Sigmoid colon (tissue), 6 donors: ENCODE measurements at regions not wholly inside any gene's neighbourhood (a gene's known extent, or its start where the extent isn't known, plus 50 kb on each side); places are given as distances from the start of the nearest gene placed in this dataset.

Source experiments
- DNase-seq: peaks from one replicate; pipeline ENCODE4 v3.0.0-alpha.2; 2019
- H3K27ac ChIP-seq, 4 donors: fragments of 200-600 bp; sonication (generic); one replicate each; pipeline ENCODE4 v1.5.1; 2016 to 2019; ENCODE audit warnings: mild to moderate bottlenecking in 1 of 4
- H3K27me3 ChIP-seq, 3 donors: fragments of 200-600 bp; sonication (generic); one replicate each; pipeline ENCODE4 v1.5.1; 2019; ENCODE audit warnings: mild to moderate bottlenecking in 1 of 3
- H3K36me3 ChIP-seq, 4 donors: fragments of 200-600 bp; sonication (generic); one replicate each; pipeline ENCODE4 v1.5.1; 2016 to 2019
- H3K4me1 ChIP-seq, 4 donors: fragments of 200-600 bp; sonication (generic); one replicate each; pipeline ENCODE4 v1.5.1; 2017 to 2019
- H3K4me3 ChIP-seq, 4 donors: fragments of 200-600 bp; sonication (generic); one replicate each; pipeline ENCODE4 v1.5.1; 2017 to 2019; ENCODE audit warnings: mild to moderate bottlenecking in 2 of 4, moderate library complexity in 1 of 4
- H3K9me3 ChIP-seq, 4 donors: fragments of 200-600 bp in 3 of 4; sonication (generic) in 3 of 4; one replicate each; pipeline versions ENCODE4 v1.5.1 to v1.6.1; 2013 to 2019
- EP300 ChIP-seq, 4 donors: sonication (generic); formaldehyde crosslinking; IDR thresholded peaks; one replicate each; pipeline ENCODE4 v1.6.1; 2017; ENCODE audit warnings: antibody characterized with exemption in 4 of 4
- POLR2A ChIP-seq, 2 donors: fragments of 450-650 bp; IDR thresholded peaks; one replicate each; pipeline ENCODE4 v1.6.1; 2016; ENCODE audit warnings: antibody characterized with exemption in 2 of 2, mild to moderate bottlenecking in 2 of 2, moderate library complexity in 2 of 2
- POLR2AphosphoS5 ChIP-seq, 4 donors: sonication (generic); formaldehyde crosslinking; IDR thresholded peaks; one replicate each; pipeline ENCODE4 v1.6.1; 2017; ENCODE audit warnings: antibody characterized with exemption in 4 of 4
- WGBS, 2 donors: extraction: QIAGEN DNeasy Blood & Tissue Kit; methylation state at CpG; one replicate each; pipeline ENCODE4 v1.1.7; 2013; 5-methylcytosine and 5-hydroxymethylcytosine counted together
- intact Hi-C: fragments of 100-400 bp; cut with DNase I; formaldehyde crosslinking; loops from one replicate; pipeline ENCODE4 v1.15.1; 2023
- TF ChIP-seq, protein P1 (sequence below), 4 experiments: fragments of 450-650 bp in 3 of 4; fragments of 200-600 bp in 1 of 4; IDR thresholded peaks; one replicate each; pipeline ENCODE4 v1.5.1; 2016 to 2019; ENCODE audit warnings: antibody characterized with exemption in 4 of 4, mild to moderate bottlenecking in 3 of 4, moderate library complexity in 2 of 4
- donor health status: healthy with polysubstance abuse.
- donor health status: healthy.

DNA sequence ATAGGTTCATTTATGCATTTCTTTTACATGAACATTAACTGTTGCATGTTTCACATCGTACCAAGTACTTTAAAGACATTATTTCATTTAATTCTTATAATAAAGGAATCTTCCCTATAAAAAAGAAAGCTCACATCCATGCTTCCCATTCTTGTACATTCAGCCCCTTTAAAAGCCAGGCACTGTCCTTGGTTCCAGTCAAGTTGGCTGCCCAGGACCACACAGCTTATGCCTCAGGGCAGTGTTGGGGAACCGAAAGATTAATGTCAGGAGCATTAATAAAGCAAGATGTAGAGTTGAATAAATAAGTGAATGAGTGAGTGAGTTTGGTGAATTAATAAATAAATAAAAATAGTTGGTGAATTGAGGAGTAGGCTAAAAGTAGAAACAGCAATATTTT, 409.4 kb upstream of the DAB1 start:
- no peak for DNase-seq
- no peaks in the 10 kb centered on the region for H3K27me3 ChIP-seq
- TF ChIP-seq POLR2A (IDR thresholded peaks at IDR 0.05): no peak
- TF ChIP-seq, protein P1, sequence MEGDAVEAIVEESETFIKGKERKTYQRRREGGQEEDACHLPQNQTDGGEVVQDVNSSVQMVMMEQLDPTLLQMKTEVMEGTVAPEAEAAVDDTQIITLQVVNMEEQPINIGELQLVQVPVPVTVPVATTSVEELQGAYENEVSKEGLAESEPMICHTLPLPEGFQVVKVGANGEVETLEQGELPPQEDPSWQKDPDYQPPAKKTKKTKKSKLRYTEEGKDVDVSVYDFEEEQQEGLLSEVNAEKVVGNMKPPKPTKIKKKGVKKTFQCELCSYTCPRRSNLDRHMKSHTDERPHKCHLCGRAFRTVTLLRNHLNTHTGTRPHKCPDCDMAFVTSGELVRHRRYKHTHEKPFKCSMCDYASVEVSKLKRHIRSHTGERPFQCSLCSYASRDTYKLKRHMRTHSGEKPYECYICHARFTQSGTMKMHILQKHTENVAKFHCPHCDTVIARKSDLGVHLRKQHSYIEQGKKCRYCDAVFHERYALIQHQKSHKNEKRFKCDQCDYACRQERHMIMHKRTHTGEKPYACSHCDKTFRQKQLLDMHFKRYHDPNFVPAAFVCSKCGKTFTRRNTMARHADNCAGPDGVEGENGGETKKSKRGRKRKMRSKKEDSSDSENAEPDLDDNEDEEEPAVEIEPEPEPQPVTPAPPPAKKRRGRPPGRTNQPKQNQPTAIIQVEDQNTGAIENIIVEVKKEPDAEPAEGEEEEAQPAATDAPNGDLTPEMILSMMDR (IDR thresholded peaks at IDR 0.05): no peak
- TF ChIP-seq EP300 (IDR thresholded peaks at IDR 0.05): no peak
- TF ChIP-seq POLR2AphosphoS5 (IDR thresholded peaks at IDR 0.05): no peak
- no peak overlapping the region for H3K27ac ChIP-seq
- no peaks in the 10 kb centered on the region for H3K9me3 ChIP-seq
- intact Hi-C loops: no loop called here
- 85 to 86% methylated on average over 2 of the region's 2 CpGs for WGBS, 2 donors
- H3K36me3 ChIP-seq: no peaks in the 10 kb centered on the region
- no peak overlapping the region for H3K4me3 ChIP-seq
- no peaks in the 10 kb centered on the region for H3K4me1 ChIP-seq

DNA sequence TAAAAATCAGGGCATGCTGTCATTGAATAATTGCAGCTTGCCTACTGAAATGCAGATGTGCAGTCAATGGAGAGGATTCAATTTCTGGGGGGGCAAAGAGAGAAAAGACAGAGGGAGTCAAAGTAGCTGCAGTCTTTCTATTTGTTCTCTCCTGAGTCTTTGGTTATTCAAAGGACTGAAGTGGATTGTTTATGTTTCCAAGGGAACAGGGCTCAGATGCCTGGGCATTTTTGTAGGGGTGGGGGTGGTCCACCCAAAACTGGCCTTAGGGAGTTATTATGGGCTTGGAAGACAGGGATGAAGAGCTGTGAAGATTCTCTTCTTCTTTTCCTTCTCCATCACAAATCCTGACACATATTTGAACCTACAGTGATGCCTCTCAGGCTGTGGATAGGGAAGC, 408.8 kb upstream of the DAB1 start:
- Histone ChIP-seq H3K36me3 (no peaks in the 10 kb centered on the region), H3K9me3 (no peaks in the 10 kb centered on the region), H3K4me3 (no peak overlapping the region), H3K4me1 (no peaks in the 10 kb centered on the region), H3K27me3 (no peaks in the 10 kb centered on the region), H3K27ac (no peak overlapping the region)
- intact Hi-C loops: no loop called here
- TF ChIP-seq, protein P1 (IDR thresholded peaks at IDR 0.05): no peak
- TF ChIP-seq EP300 (IDR thresholded peaks at IDR 0.05): no peak
- TF ChIP-seq POLR2AphosphoS5 (IDR thresholded peaks at IDR 0.05): no peak
- DNase-seq: no peak

DNA sequence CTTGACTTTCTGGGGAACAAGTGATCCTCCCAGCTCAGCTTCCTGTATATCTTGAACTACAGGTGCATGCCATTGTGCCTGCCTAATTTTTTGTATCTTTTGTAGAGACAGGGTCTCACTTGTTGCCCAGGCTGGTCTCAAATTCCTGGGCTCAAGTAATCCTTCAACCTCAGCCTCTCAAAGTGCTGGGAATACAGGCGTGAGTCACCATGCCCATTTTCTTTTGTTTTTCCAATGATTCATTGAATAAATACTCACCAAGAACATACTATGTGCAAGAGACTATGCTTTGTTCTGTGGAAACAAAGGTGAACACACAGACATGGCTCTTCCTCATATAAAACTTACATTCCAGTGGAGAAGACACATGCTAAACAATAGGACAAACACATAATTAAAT, 407.8 kb upstream of the DAB1 start:
- TF ChIP-seq, protein P1 (IDR thresholded peaks at IDR 0.05): no peak
- TF ChIP-seq POLR2AphosphoS5 (IDR thresholded peaks at IDR 0.05): no peak
- H3K27ac ChIP-seq: no peak overlapping the region
- H3K4me3 ChIP-seq: no peak overlapping the region
- intact Hi-C loops: no loop called here
- no peaks in the 10 kb centered on the region for H3K27me3 ChIP-seq
- H3K4me1 ChIP-seq: no peaks in the 10 kb centered on the region
- DNase-seq: no peak
- no peaks in the 10 kb centered on the region for H3K9me3 ChIP-seq
- H3K36me3 ChIP-seq: no peaks in the 10 kb centered on the region
- WGBS, 2 donors: 29 to 77% methylated on average over 1 of the region's 1 CpG

DNA sequence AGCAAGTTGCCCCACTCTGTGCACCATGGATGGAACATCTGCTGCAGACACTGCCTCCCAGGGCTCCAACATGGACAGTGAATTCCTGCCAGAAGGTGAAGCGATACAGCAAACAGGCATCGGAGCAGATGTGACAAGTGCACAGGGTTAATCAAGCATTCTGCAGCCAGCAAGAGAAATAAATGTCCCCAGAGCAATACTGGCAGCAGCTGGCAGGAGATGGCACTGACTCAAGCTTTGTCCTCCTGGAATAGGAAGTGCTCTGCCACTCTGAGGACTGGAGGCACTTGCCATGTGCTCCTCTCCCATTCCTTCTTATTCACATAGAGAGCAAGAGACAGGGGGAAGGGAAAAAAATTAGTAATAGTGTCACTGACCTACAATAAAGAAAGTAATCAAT, 402.7 kb upstream of the DAB1 start:
- intact Hi-C loops: no loop called here
- TF ChIP-seq, protein P1 (IDR thresholded peaks at IDR 0.05): no peak
- no peak for DNase-seq
- WGBS, 2 donors: 91 to 92% methylated on average over 2 of the region's 2 CpGs
- Histone ChIP-seq H3K4me3 (no peak overlapping the region), H3K36me3 (no peaks in the 10 kb centered on the region), H3K9me3 (no peaks in the 10 kb centered on the region), H3K27ac (no peak overlapping the region), H3K27me3 (no peaks in the 10 kb centered on the region), H3K4me1 (no peaks in the 10 kb centered on the region)

DNA sequence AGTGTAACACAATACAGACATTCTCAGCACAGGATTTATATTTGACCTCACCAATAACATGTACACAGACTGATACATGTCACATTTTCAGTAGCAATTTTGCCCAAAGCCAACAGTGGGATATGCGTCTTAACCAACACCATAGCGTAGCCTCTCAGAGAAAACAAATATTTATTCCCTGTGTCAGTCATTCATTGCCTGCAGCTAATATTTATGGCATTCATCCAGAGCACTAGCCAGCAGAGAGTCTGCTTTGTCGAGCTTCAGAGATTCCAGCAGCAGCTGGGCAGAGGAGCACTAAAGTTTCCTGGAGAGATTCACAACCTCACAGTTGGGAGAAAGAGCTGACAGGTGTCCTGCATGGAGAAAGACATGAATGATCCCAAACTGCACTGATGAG, 400.7 kb upstream of the DAB1 start:
- Histone ChIP-seq H3K9me3 (no peaks in the 10 kb centered on the region), H3K27me3 (no peaks in the 10 kb centered on the region), H3K4me1 (no peaks in the 10 kb centered on the region), H3K4me3 (no peak overlapping the region), H3K27ac (no peak overlapping the region), H3K36me3 (no peaks in the 10 kb centered on the region)
- no peak for TF ChIP-seq EP300 (IDR thresholded peaks at IDR 0.05)
- TF ChIP-seq POLR2AphosphoS5 (IDR thresholded peaks at IDR 0.05): no peak
- no peak for TF ChIP-seq POLR2A (IDR thresholded peaks at IDR 0.05)
- TF ChIP-seq, protein P1 (IDR thresholded peaks at IDR 0.05): no peak
- no peak for DNase-seq
- intact Hi-C loops: no loop called here
- 52 to 55% methylated on average over 3 of the region's 3 CpGs for WGBS, 2 donors
